Spleen (tissue), 11 donors: ENCODE measurements at regions not wholly inside any gene's neighbourhood (a gene's known extent, or its start where the extent isn't known, plus 50 kb on each side); places are given as distances from the start of the nearest gene placed in this dataset.

Experiments
- DNase-seq: peaks from one replicate; pipeline ENCODE4 v3.0.0-alpha.2; 2020
- H3K27ac ChIP-seq, 8 donors: fragments of 200-600 bp; sonication (generic) in 7 of 8; 1 replicate in 4 of 8; 2 replicates in 4 of 8; pipeline versions ENCODE4 v1.5.0 to v1.8.0; 2016 to 2021; ENCODE audit warnings: inconsistent platforms in 4 of 8, mild to moderate bottlenecking in 4 of 8, moderate library complexity in 1 of 8
- H3K27me3 ChIP-seq, 7 donors: fragments of 200-600 bp; sonication (generic) in 6 of 7; replicated peaks in 1 of 7; 1 replicate in 4 of 7; 2 replicates in 3 of 7; pipeline versions ENCODE4 v1.5.0 to v1.8.0; 2016 to 2021; ENCODE audit warnings: inconsistent platforms in 3 of 7, mild to moderate bottlenecking in 1 of 7
- H3K36me3 ChIP-seq, 6 donors: fragments of 200-600 bp; sonication (generic) in 5 of 6; 1 replicate in 4 of 6; 2 replicates in 2 of 6; pipeline versions ENCODE4 v1.5.0 to v1.8.0; 2016 to 2021; ENCODE audit warnings: inconsistent platforms in 2 of 6
- H3K4me1 ChIP-seq, 6 donors: fragments of 200-600 bp; sonication (generic) in 5 of 6; 1 replicate in 3 of 6; 2 replicates in 3 of 6; pipeline versions ENCODE4 v1.5.0 to v1.8.0; 2016 to 2021; ENCODE audit warnings: inconsistent platforms in 3 of 6
- H3K4me3 ChIP-seq, 8 donors: fragments of 200-600 bp; sonication (generic) in 7 of 8; 1 replicate in 4 of 8; 2 replicates in 4 of 8; pipeline versions ENCODE4 v1.5.0 to v1.8.0; 2016 to 2021; ENCODE audit warnings: inconsistent platforms in 4 of 8, mild to moderate bottlenecking in 4 of 8, moderate library complexity in 2 of 8
- H3K9me3 ChIP-seq, 8 donors: fragments of 200-600 bp; sonication (generic) in 7 of 8; 1 replicate in 4 of 8; 2 replicates in 4 of 8; pipeline versions ENCODE4 v1.5.0 to v1.8.0; 2016 to 2021; ENCODE audit warnings: inconsistent platforms in 4 of 8
- CTCF ChIP-seq, 11 experiments: fragments of 200-600 bp in 7 of 11; fragments of 450-650 bp in 4 of 11; sonication (generic) in 4 of 11; IDR thresholded peaks in 8 of 11; conservative IDR thresholded peaks in 3 of 11; 1 replicate in 7 of 11; 2 replicates in 4 of 11; pipeline versions ENCODE4 v1.4.0 to v1.8.0; 2016 to 2021; ENCODE audit warnings: antibody characterized with exemption in 11 of 11, inconsistent platforms in 4 of 11, mild to moderate bottlenecking in 1 of 11
- POLR2A ChIP-seq, 3 donors: fragments of 450-650 bp; IDR thresholded peaks; one replicate each; pipeline ENCODE4 v1.5.1; 2017; ENCODE audit warnings: antibody characterized with exemption in 3 of 3, mild to moderate bottlenecking in 1 of 3
- POLR2AphosphoS5 ChIP-seq, 3 donors: sonication (generic); formaldehyde crosslinking; IDR thresholded peaks; one replicate each; pipeline ENCODE4 v1.5.1; 2017; ENCODE audit warnings: antibody characterized with exemption in 3 of 3
- WGBS, 5 donors: extraction: QIAGEN DNeasy Blood & Tissue Kit in 3 of 5; methylation state at CpG; one replicate each; pipeline versions ENCODE4 v1.1.5 to v1.1.7; 2013 to 2018; 5-methylcytosine and 5-hydroxymethylcytosine counted together
- intact Hi-C: fragments of 100-400 bp; cut with DNase I; formaldehyde crosslinking; loops from one replicate; pipeline ENCODE4 v1.15.0; 2023; ENCODE audit warnings: low total_unique reads
- donor health status: healthy with polysubstance abuse.
- donor health status: DM: no; HTN: no; CAD: no; lungs with moderate emphysema.
- donor health status: DM: no; HTN: no; CAD: no.
- donor health status: Bipolar disorder and iron deficiency.
- donor health status: healthy.
- donor health status: DM: no; HTN: no; CAD: no.
- donor health status: DM: yes; HTN: yes; CAD: no.

- no peaks in the 10 kb centered on the region for H3K27me3 ChIP-seq
- no peaks in the 10 kb centered on the region for H3K36me3 ChIP-seq
- intact Hi-C loops = no loop called here
- TF ChIP-seq CTCF (IDR thresholded peaks at IDR 0.05 in 8 of 11, conservative IDR thresholded peaks at IDR 0.05 in 3 of 11) = no peak
- no peak for TF ChIP-seq POLR2AphosphoS5 (IDR thresholded peaks at IDR 0.05)
- TF ChIP-seq POLR2A (IDR thresholded peaks at IDR 0.05) = no peak
- no peak for DNase-seq
- WGBS, 5 donors = 90 to 97% (median 96%) methylated on average over 3 of the region's 3 CpGs
- no peaks in the 10 kb centered on the region for H3K4me1 ChIP-seq
- peaks cover 0 to 3% (median 0%) of the 10 kb centered on the region in 8 donors for H3K9me3 ChIP-seq
- no peak overlapping the region for H3K27ac ChIP-seq
- H3K4me3 ChIP-seq = no peak overlapping the region
These were observed 385.8 kb upstream of the TRIB2 start for GRCh38 chr2:12330916-12331315.

- Histone ChIP-seq H3K27ac (no peak overlapping the region), H3K4me1 (no peaks in the 10 kb centered on the region), H3K4me3 (no peak overlapping the region), H3K27me3 (no peaks in the 10 kb centered on the region), H3K9me3 (peaks cover 0 to 3% (median 0%) of the 10 kb centered on the region in 8 donors), H3K36me3 (no peaks in the 10 kb centered on the region)
- intact Hi-C loops = no loop called here
- no peak for DNase-seq
- TF ChIP-seq CTCF (IDR thresholded peaks at IDR 0.05 in 8 of 11, conservative IDR thresholded peaks at IDR 0.05 in 3 of 11) (no peak), POLR2A (IDR thresholded peaks at IDR 0.05) (no peak)
- 86 to 98% (median 90%) methylated on average over 2 of the region's 2 CpGs for WGBS, 5 donors
These were observed 385.0 kb upstream of the TRIB2 start for GRCh38 chr2:12331698-12332097.

- 62 to 84% (median 71%) methylated on average over 2 of the region's 2 CpGs for WGBS, 5 donors
These were observed 383.4 kb upstream of the TRIB2 start for GRCh38 chr2:12333293-12333692.

GRCh38 chr2:12334412-12334966, 382.2 kb upstream of the TRIB2 start:
- no peaks in the 10 kb centered on the region for H3K4me1 ChIP-seq
- H3K36me3 ChIP-seq = no peaks in the 10 kb centered on the region
- no peaks in the 10 kb centered on the region for H3K27me3 ChIP-seq
- no peak for DNase-seq
- TF ChIP-seq CTCF (IDR thresholded peaks at IDR 0.05 in 8 of 11, conservative IDR thresholded peaks at IDR 0.05 in 3 of 11) (no peak), POLR2AphosphoS5 (IDR thresholded peaks at IDR 0.05) (no peak), POLR2A (IDR thresholded peaks at IDR 0.05) (no peak)
- intact Hi-C loops = no loop called here
- no peak overlapping the region for H3K4me3 ChIP-seq
- H3K27ac ChIP-seq = no peak overlapping the region
- 75 to 85% (median 80%) methylated on average over 11 of the region's 11 CpGs for WGBS, 5 donors
- peaks cover 0 to 3% (median 0%) of the 10 kb centered on the region in 8 donors for H3K9me3 ChIP-seq

More at GRCh38 chr2:12333293-12333692, 383.4 kb upstream of the TRIB2 start:
- H3K4me3 ChIP-seq = no peak overlapping the region
- H3K27me3 ChIP-seq = no peaks in the 10 kb centered on the region
- H3K9me3 ChIP-seq = peaks cover 0 to 3% (median 0%) of the 10 kb centered on the region in 8 donors
- H3K36me3 ChIP-seq = no peaks in the 10 kb centered on the region
- TF ChIP-seq POLR2A (IDR thresholded peaks at IDR 0.05) = no peak
- TF ChIP-seq CTCF (IDR thresholded peaks at IDR 0.05 in 8 of 11, conservative IDR thresholded peaks at IDR 0.05 in 3 of 11) = no peak
- no peak for TF ChIP-seq POLR2AphosphoS5 (IDR thresholded peaks at IDR 0.05)
- no peak for DNase-seq
- intact Hi-C loops = no loop called here
- no peak overlapping the region for H3K27ac ChIP-seq
- H3K4me1 ChIP-seq = no peaks in the 10 kb centered on the region
